ENCODE measurements at regions not wholly inside any gene's neighbourhood (a gene's known extent, or its start where the extent isn't known, plus 50 kb on each side); places are given as distances from the start of the nearest gene placed in this dataset.

DNA sequence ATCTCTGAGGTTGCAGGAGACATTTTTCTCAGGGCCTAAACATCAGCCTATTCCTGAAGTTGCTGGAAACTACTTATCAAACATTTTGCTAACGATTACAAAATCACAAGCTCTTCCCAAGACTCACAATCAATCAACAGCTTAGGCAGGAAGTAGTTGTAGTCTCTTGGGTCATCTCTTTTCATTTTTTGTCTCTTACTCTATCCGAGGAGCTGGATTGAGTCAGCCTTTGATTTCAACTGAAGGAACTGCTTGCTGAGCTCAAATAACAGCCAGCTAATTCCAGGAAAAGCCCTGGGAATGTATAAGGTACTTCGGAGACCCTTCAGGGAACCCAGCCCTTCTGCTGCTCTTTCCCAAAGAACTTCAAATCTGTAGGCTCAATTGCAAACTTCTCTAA lies 398.9 kb downstream of the PLK2 start:
- TF ChIP-seq, protein P1, sequence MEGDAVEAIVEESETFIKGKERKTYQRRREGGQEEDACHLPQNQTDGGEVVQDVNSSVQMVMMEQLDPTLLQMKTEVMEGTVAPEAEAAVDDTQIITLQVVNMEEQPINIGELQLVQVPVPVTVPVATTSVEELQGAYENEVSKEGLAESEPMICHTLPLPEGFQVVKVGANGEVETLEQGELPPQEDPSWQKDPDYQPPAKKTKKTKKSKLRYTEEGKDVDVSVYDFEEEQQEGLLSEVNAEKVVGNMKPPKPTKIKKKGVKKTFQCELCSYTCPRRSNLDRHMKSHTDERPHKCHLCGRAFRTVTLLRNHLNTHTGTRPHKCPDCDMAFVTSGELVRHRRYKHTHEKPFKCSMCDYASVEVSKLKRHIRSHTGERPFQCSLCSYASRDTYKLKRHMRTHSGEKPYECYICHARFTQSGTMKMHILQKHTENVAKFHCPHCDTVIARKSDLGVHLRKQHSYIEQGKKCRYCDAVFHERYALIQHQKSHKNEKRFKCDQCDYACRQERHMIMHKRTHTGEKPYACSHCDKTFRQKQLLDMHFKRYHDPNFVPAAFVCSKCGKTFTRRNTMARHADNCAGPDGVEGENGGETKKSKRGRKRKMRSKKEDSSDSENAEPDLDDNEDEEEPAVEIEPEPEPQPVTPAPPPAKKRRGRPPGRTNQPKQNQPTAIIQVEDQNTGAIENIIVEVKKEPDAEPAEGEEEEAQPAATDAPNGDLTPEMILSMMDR (conservative IDR thresholded peaks at IDR 0.05 in 1 of 2, IDR thresholded peaks at IDR 0.05 in 1 of 2; ENCODE audit: extremely low read depth in 1 of 2, insufficient read depth in 1 of 2, low read depth in 1 of 2, low read length in 2 of 2) = no peak
- TF ChIP-seq EZH2 (IDR thresholded peaks at IDR 0.05; ENCODE audit: borderline replicate concordance, low read length) = no peak
